Body of pancreas (tissue), 4 donors: ENCODE measurements at regions not wholly inside any gene's neighbourhood (a gene's known extent, or its start where the extent isn't known, plus 50 kb on each side); places are given as distances from the start of the nearest gene placed in this dataset.

Experiments
- CTCF ChIP-seq, 7 experiments: fragments of 450-650 bp in 4 of 7; fragments of 200-600 bp in 3 of 7; sonication (generic) in 3 of 7; IDR thresholded peaks; one replicate each; pipeline ENCODE4 v1.5.1; 2016 to 2019; ENCODE audit warnings: antibody characterized with exemption in 7 of 7
- POLR2A ChIP-seq, 3 donors: fragments of 450-650 bp; IDR thresholded peaks; one replicate each; pipeline ENCODE4 v1.6.1; 2016; ENCODE audit warnings: antibody characterized with exemption in 3 of 3, mild to moderate bottlenecking in 2 of 3

- TF ChIP-seq CTCF (IDR thresholded peaks at IDR 0.05) (no peak), POLR2A (IDR thresholded peaks at IDR 0.05) (no peak)
These were observed 64.0 kb upstream of the POU2AF1 start for GRCh38 chr11:111443032-111443431.
